IMR-90 (cell line): ENCODE measurements at regions not wholly inside any gene's neighbourhood (a gene's known extent, or its start where the extent isn't known, plus 50 kb on each side); places are given as distances from the start of the nearest gene placed in this dataset.

Experiments used
- ATAC-seq: fragments of 200-7000 bp; cut with Tn5 transposase; 2 replicates; pipeline ENCODE4 v1.9.1; 2020; ENCODE audit warnings: low read depth, mild to moderate bottlenecking, moderate library complexity
- BruUV-seq: library from RNA; stranded (reverse); fragments of 400-500 nt; replicated peaks from 2 replicates; lab custom pipeline; 2021; lab: Mats Ljungman, UMichigan
- CTCF ChIA-PET: fragments of 300-600 bp; formaldehyde crosslinking; extraction: SDS; loops from one replicate; lab custom pipeline; 2021; ENCODE audit warnings: antibody characterized with exemption; lab: Yijun Ruan, JAX
- POLR2A ChIA-PET: fragments of 300-600 bp; sonication (Branson Sonifier 250); formaldehyde crosslinking; loops from one replicate; lab custom pipeline; 2022; ENCODE audit warnings: antibody characterized with exemption; ENCODE audit not compliant: unreplicated experiment; lab: Charles Lee
- DNase-seq: peaks from one replicate; pipeline ENCODE4 v3.0.0; 2013
- H2AFZ ChIP-seq: replicated peaks from 2 replicates; pipeline ENCODE3; 2013; ENCODE audit warnings: low read length, mild to moderate bottlenecking; ENCODE audit not compliant: poor library complexity
- H2AK5ac ChIP-seq: 2 replicates; pipeline ENCODE4 v1.6.1; 2013; ENCODE audit warnings: low read depth, low read length, inconsistent platforms
- H2AK9ac ChIP-seq: replicated peaks from 2 replicates; pipeline ENCODE3; 2013; ENCODE audit warnings: mild to moderate bottlenecking, low read depth, low read length, moderate library complexity; ENCODE audit not compliant: poor library complexity
- H2BK120ac ChIP-seq: 2 replicates; pipeline ENCODE4 v1.6.1; 2013; ENCODE audit warnings: low read depth, low read length, inconsistent platforms
- H2BK15ac ChIP-seq: 3 replicates; pipeline ENCODE4 v1.6.1; 2013; ENCODE audit warnings: low read depth, low read length, inconsistent platforms
- H2BK20ac ChIP-seq: 2 replicates; pipeline ENCODE4 v1.6.1; 2013; ENCODE audit warnings: low read depth, mild to moderate bottlenecking, inconsistent platforms, low read length, moderate library complexity
- H2BK5ac ChIP-seq: 2 replicates; pipeline ENCODE4 v1.6.1; 2013; ENCODE audit warnings: mild to moderate bottlenecking, low read depth, low read length, inconsistent platforms; ENCODE audit not compliant: poor library complexity, severe bottlenecking
- H3K14ac ChIP-seq: replicated peaks from 2 replicates; pipeline ENCODE4 v1.6.1; 2013; ENCODE audit warnings: low read depth, low read length, inconsistent platforms
- H3K18ac ChIP-seq: 2 replicates; pipeline ENCODE4 v1.6.1; 2013; ENCODE audit warnings: low read depth, low read length, control low read depth
- H3K23ac ChIP-seq: 2 replicates; pipeline ENCODE4 v1.6.1; 2013; ENCODE audit warnings: low read depth, low read length, inconsistent platforms
- H3K27ac ChIP-seq: 2 replicates; pipeline ENCODE4 v1.5.1; 2013; ENCODE audit warnings: mild to moderate bottlenecking, control low read depth, low read length; ENCODE audit not compliant: insufficient read depth
- H3K27me3 ChIP-seq: 2 replicates; pipeline ENCODE4 v1.6.1; 2013; ENCODE audit warnings: low read length; ENCODE audit not compliant: control insufficient read depth, insufficient read depth
- H3K36me3 ChIP-seq: 2 replicates; pipeline ENCODE4 v1.6.1; 2013; ENCODE audit warnings: low read length, mixed read lengths; ENCODE audit not compliant: control insufficient read depth, insufficient read depth
- H3K4ac ChIP-seq: 2 replicates; pipeline ENCODE4 v1.6.1; 2013; ENCODE audit warnings: low read depth, low read length, inconsistent platforms
- H3K4me1 ChIP-seq: 2 replicates; pipeline ENCODE4 v1.6.1; 2013; ENCODE audit warnings: low read length, mixed read lengths; ENCODE audit not compliant: control insufficient read depth, insufficient read depth
- H3K4me2 ChIP-seq: 2 replicates; pipeline ENCODE4 v1.6.1; 2013; ENCODE audit warnings: low read depth, mild to moderate bottlenecking, control low read depth, low read length, moderate library complexity
- H3K4me3 ChIP-seq: 2 replicates; pipeline ENCODE4 v1.5.1; 2013; ENCODE audit warnings: low read depth, mild to moderate bottlenecking, control low read depth, low read length, moderate library complexity; ENCODE audit not compliant: insufficient read depth
- H3K56ac ChIP-seq: 2 replicates; pipeline ENCODE4 v1.6.1; 2013; ENCODE audit warnings: low read length, inconsistent platforms; ENCODE audit not compliant: insufficient read depth; ENCODE audit errors: extremely low read depth
- H3K79me1 ChIP-seq, 2 experiments: 2 replicates each; pipeline ENCODE4 v1.6.1; 2013; ENCODE audit warnings: low read length in 2 of 2, inconsistent platforms in 1 of 2, low read depth in 1 of 2
- H3K9ac ChIP-seq: 2 replicates; pipeline ENCODE4 v1.6.1; 2013; ENCODE audit warnings: low read depth, low read length, control low read depth
- H3K9me1 ChIP-seq: 2 replicates; pipeline ENCODE4 v1.6.1; 2013; ENCODE audit warnings: low read length, inconsistent platforms; ENCODE audit not compliant: insufficient read depth
- H3K9me3 ChIP-seq: 2 replicates; pipeline ENCODE4 v1.6.1; 2013; ENCODE audit warnings: low read length; ENCODE audit not compliant: control insufficient read depth, insufficient read depth
- H4K20me1 ChIP-seq: 2 replicates; pipeline ENCODE4 v1.6.1; 2013; ENCODE audit warnings: low read length, inconsistent platforms; ENCODE audit not compliant: insufficient read depth
- H4K5ac ChIP-seq: 2 replicates; pipeline ENCODE4 v1.6.1; 2013; ENCODE audit warnings: mild to moderate bottlenecking, low read depth, low read length, control low read depth
- H4K8ac ChIP-seq, 2 experiments: 2 replicates each; pipeline ENCODE4 v1.6.1; 2013; ENCODE audit warnings: low read depth in 2 of 2, low read length in 2 of 2, control low read depth in 1 of 2, inconsistent platforms in 1 of 2
- H4K91ac ChIP-seq: 2 replicates; pipeline ENCODE4 v1.6.1; 2013; ENCODE audit warnings: low read depth, low read length, inconsistent platforms; ENCODE audit not compliant: insufficient read depth
- FOS ChIP-seq: fragments of 150-350 bp; IDR thresholded peaks from 2 replicates; pipeline ENCODE4 v1.6.1; 2016; ENCODE audit warnings: low read depth, low read length
- MAFK ChIP-seq: IDR thresholded peaks from 2 replicates; pipeline ENCODE4 v1.6.1; 2012; ENCODE audit warnings: low read depth, low read length, improper control_type of control experiment
- MAZ ChIP-seq: IDR thresholded peaks from 2 replicates; pipeline ENCODE4 v1.6.1; 2012; ENCODE audit warnings: low read depth, mild to moderate bottlenecking, low read length, improper control_type of control experiment, moderate library complexity, borderline replicate concordance
- POLR2A ChIP-seq: IDR thresholded peaks from 2 replicates; pipeline ENCODE4 v1.6.1; 2012; ENCODE audit warnings: mild to moderate bottlenecking, low read depth, low read length
- RCOR1 ChIP-seq: IDR thresholded peaks from 2 replicates; pipeline ENCODE4 v1.6.1; 2012; ENCODE audit warnings: mild to moderate bottlenecking, low read length, improper control_type of control experiment; ENCODE audit not compliant: insufficient replicate concordance
- SMC3 ChIP-seq: fragments of 150-350 bp; IDR thresholded peaks from 2 replicates; pipeline ENCODE4 v1.6.1; 2016; ENCODE audit warnings: low read depth, mild to moderate bottlenecking, antibody characterized with exemption, low read length, moderate library complexity
- WGBS, 2 experiments: methylation state at CpG; one replicate each; pipeline versions ENCODE4 v1.1.5 to v1.1.7; 2013; ENCODE audit warnings: missing lambda C conversion rate in 2 of 2; ENCODE audit not compliant: insufficient read length in 1 of 2; ENCODE audit errors: extremely low coverage in 2 of 2; 5-methylcytosine and 5-hydroxymethylcytosine counted together
- dilution Hi-C: fragments of 300-500 bp; cut with HindIII; formaldehyde crosslinking; loops from one replicate; pipeline ENCODE4 v1.14.3; 2018; ENCODE audit warnings: low sequenced_read_pairs; ENCODE audit not compliant: unreplicated experiment
- in situ Hi-C: fragments of 300-500 bp; cut with MboI; formaldehyde crosslinking; loops from 3 replicates; pipeline ENCODE4 v1.14.3; 2019; ENCODE audit warnings: low sequenced_read_pairs, inconsistent platforms, mixed read lengths
- intact Hi-C: fragments of 100-400 bp; cut with micrococcal nuclease; formaldehyde crosslinking; loops from 2 replicates; pipeline ENCODE4 v1.10.0; 2022

DNA sequence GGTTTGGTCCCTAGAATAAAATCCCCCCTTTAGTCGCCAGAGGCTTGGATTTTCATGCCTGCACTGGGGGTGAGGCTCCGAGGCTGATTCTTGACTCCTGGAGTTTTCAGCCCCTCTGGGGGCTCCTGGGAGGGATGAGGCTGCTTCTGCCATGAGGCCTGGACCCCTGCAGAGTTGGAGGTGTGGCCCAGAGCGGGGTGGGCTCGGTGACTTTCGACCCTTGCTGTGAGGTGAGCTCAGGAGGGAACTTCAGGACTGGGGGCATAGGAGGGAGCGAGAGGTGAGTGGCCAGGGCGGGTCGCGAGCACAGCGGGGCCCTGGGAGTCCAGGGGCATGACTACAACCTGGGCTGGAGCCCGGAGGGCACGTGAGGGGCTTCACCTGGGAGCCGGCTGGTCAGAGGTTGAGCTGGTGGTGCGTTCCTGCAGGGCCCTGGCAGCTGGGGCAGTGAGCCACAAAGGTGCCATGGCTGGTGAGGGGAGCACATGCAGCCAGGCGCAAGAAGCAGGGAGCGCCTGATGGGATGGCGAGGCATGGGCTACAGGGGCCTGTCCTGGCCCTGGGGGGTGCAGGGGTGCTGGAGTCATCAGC, 168.2 kb downstream of the KIF26A start:
- WGBS, 2 experiments, result 14% methylated on average over 3 of the region's 17 CpGs; no CpG with 5 or more reads in 1 of the 2 experiments
- no peak overlapping the region for H2AFZ ChIP-seq
- H3K79me1 ChIP-seq, result no peaks in the 10 kb centered on the region
- H3K27me3 ChIP-seq, result no peaks in the 10 kb centered on the region
- H3K4me3 ChIP-seq, result no peak overlapping the region
- ATAC-seq (no peak), DNase-seq (no peak)
- H3K4me1 ChIP-seq, result no peaks in the 10 kb centered on the region
- H3K9me1 ChIP-seq, result no peaks in the 10 kb centered on the region
- H3K36me3 ChIP-seq, result no peaks in the 10 kb centered on the region
- intact Hi-C loops, result no loop called here
- H3K4me2 ChIP-seq, result no peak overlapping the region
- TF ChIP-seq POLR2A (no peak), MAZ (no peak), MAFK (no peak), RCOR1 (no peak), SMC3 (no peak), FOS (no peak)
- H3K9ac ChIP-seq, result no peak overlapping the region
- ChIA-PET CTCF (no interaction called here), POLR2A (no interaction called here)
- dilution Hi-C loops, result no loop called here
- H2BK20ac ChIP-seq, result no peak overlapping the region
- H4K20me1 ChIP-seq, result no peaks in the 10 kb centered on the region
- BruUV-seq, result no TSS peak
- H3K9me3 ChIP-seq, result peaks cover 72% of the 10 kb centered on the region
- H2AK9ac ChIP-seq, result no peak overlapping the region
- H3K4ac ChIP-seq, result no peak overlapping the region
- H2BK5ac ChIP-seq, result no peak overlapping the region
- no peak overlapping the region for H3K18ac ChIP-seq
- no peak overlapping the region for H2BK15ac ChIP-seq
- no peak overlapping the region for H4K5ac ChIP-seq
- H4K91ac ChIP-seq, result no peak overlapping the region
- no peak overlapping the region for H2AK5ac ChIP-seq
- in situ Hi-C loops, result no loop called here
- H3K56ac ChIP-seq, result no peak overlapping the region
- no peak overlapping the region for H2BK120ac ChIP-seq
- no peak overlapping the region for H3K23ac ChIP-seq
- H4K8ac ChIP-seq, result no peak overlapping the region
- no peak overlapping the region for H3K14ac ChIP-seq
- H3K27ac ChIP-seq, result no peak overlapping the region
